Prostate gland (tissue), 2 donors: ENCODE measurements at regions not wholly inside any gene's neighbourhood (a gene's known extent, or its start where the extent isn't known, plus 50 kb on each side); places are given as distances from the start of the nearest gene placed in this dataset.

ENCODE experiments used
- CTCF ChIP-seq, 4 experiments: fragments of 200-600 bp in 2 of 4; fragments of 450-650 bp in 2 of 4; sonication (generic) in 2 of 4; IDR thresholded peaks; 1 replicate in 3 of 4; 2 replicates in 1 of 4; pipeline ENCODE4 v1.5.1; 2016 to 2019; ENCODE audit warnings: antibody characterized with exemption in 4 of 4, mild to moderate bottlenecking in 2 of 4, moderate library complexity in 2 of 4
- POLR2A ChIP-seq: fragments of 450-650 bp; IDR thresholded peaks from one replicate; pipeline ENCODE4 v1.6.1; 2016; ENCODE audit warnings: antibody characterized with exemption, mild to moderate bottlenecking

GRCh38 chr12:123075087-123075645 is 75.7 kb downstream of the PITPNM2 start:
- TF ChIP-seq POLR2A (no peak), CTCF (IDR thresholded peaks at IDR 0.05) (no peak)
